NCI-H446 (cell line): ENCODE measurements at regions not wholly inside any gene's neighbourhood (a gene's known extent, or its start where the extent isn't known, plus 50 kb on each side); places are given as distances from the start of the nearest gene placed in this dataset.

Experiments
- DNase-seq, 2 experiments: peaks; one replicate each; lab custom pipeline; 2025; lab: John Stamatoyannopoulos, UW

DNA sequence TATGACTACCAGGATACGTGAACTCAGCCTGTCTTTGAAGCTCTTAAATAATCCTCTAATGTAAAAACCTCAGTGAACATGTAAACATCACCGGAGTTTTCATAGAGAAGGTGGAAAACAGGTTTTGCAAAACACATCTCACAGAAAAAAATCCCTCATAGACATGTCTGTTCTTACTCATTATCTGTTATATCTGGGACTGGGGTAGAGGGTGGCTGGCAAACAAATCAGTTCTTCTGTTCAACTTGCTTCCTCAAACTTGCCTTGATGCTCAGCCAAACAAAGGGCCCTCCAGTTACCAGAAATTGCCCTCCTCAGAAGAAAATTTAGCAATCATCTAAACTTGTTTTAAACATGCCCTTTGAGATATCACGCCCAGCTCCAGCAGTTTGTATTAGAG lies 66.1 kb upstream of the CXADR start:
- no peak for DNase-seq

DNA sequence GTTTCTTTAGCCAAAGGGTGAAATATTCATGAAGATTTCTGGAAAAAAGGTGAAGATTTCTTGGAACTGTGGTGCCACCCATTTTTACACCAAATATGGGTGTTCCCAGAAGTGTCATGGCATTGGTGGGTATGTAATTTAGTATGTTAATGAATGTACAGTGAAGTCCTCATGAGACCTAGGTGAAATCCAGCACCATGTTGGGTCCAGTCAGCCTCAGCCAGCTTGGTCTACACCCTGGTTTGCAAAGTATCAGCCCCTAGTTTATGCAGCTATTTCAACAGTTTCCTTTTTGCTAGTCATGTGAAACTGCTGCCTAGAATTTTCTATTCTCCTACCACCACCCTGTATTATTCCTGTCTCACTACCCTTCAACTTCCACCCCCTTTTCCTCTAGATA lies 63.1 kb upstream of the CXADR start:
- no peak for DNase-seq

DNA sequence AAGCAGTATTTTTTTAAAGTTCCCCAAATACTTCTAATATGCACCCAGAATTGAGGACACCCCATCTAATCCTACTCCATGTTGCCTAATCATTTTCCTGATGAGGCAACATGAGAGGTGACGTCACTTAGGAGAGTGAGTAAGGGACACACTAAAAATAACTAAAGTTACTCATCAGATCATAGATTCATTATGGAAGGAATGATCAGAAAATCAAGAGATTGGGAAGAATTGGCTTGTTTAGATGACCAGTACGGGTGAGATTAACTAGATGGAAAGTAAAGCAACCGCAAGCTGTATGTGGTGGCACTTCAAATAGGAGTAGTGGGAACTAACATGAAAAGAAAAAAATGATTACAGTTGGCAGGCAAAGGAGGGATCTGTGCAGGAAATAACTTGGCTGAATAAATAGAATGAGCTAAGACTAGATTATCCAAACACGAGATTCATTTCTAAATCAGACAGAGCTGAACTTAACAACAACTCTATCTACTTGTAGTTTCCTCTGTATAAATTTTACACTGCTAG lies 61.4 kb upstream of the CXADR start:
- peak; percentile 44 to 56 for DNase-seq

DNA sequence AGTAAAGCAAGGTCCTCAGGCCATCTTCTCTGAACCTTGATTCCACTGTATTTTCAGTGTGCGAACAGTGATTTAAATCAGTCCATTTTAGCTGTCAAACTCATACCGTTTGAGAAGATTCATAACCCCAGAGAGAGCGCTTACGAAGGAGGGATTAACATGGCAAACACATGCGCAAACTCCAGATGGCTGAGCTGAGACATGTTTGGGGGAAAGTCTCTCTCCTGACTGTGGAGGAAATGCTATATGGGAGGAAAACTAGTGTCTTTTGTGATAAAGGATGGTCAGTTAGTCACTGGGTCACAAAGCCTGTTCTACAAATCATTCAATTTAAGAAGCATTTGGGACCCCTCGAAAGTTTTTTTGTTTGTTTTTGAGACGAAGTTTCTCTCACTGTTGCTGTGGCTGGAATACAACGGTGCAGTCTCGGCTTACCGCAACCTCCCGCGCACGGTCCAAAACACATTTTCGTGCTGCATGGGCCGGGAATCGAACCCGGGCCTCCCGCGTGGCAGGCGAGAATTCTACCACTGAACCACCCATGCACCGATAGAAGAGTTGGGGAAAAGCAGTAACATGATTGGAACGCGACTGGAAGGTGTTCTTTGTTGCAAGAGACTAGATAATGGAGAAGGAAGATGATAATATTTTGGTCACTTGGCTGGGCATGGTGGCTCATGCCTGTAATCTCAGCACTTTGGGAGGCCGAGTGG lies 58.4 kb upstream of the CXADR start:
- DNase-seq, result peak; percentile 73 to 74

DNA sequence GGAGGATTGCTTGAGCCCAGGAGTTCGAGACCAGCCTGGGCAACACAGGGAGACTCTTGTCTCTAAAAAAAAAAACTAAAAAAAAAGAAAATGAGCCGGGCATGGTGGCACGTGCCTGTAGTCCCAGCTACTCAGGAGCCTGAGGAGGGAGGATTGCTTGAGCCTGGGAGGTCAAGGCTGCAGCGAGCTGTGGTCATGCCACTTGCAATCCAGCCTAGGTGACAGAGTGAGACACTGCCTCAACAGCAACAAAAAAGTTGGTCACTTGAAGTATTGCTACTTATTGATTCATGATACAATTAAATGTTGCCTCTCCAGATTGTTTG lies 57.9 kb upstream of the CXADR start:
- no peak for DNase-seq

DNA sequence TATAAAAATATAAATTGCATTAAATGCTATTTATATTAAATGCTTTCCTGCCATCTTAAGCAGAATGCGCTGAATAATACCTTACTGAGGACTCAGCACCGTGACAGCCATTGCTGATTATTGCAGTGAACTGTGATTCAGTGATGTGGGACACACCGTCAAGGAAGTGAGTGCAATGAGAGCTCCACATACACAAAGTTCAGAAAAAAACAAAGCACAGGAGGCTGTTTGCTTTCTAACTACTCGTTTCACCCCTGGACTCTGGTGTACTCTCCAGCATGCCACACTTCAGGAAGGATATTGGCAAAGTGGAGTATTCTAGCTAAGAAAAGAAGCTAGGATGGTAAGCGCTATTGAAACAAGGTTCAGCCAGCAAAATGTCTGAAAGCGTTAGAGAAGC lies 57.4 kb upstream of the CXADR start:
- DNase-seq, result no peak

DNA sequence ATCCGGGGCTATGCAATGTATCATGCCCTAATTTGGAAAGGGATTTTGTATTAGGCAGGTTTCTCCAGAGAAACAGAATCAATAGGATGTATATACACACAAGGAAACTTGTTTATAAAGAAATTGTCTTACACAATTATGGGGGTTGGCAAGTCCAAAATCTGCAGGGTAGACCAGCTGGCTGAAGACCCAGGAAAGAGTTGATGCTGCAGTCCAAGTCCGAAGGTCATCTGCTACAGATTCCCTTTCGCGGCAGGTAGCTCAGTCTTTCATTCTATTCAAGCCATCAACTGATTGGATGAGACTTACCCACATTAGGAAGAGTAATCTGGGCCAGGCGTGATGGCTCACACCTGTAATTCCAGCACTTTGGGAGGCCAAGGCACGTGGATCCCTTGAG lies 54.6 kb upstream of the CXADR start:
- DNase-seq, result no peak

DNA sequence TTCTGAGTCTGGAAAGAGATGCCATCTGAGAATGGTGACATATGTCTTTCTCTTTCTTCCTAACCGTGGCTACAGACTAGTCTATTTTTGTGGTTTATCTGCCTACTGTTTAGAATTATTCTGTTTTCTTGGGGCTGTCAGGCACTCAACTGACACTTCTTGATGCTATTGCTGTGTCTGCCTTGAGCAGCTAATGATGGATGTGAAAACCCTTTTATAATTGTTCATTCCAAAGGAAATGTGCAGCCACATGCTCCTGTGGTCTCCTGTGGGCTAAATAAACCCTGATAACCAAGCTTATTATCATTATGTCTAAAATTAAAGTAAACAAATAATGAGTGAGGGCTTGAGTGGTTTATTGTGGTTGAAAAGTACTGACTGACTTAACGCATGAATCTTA lies 52.7 kb upstream of the CXADR start:
- DNase-seq, result peak; percentile 57 to 62

DNA sequence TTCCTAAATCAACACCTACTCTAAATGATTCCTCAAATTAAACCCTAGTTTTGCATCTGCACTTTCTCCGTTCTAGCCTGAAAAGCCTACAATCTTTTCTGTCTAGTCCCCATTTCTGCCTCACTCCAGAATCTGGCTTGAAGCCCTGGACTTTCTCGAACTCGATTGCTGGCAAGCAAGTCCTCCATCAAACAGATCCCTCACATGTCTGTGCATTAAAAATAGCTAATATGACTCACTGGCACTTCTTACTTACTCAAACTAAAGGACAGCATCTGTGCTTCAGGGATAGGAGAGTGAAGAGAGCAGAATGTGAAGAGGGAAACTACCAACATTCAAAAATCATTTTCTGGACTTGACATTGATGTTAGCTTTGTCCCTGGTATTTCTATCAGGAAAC lies 51.8 kb upstream of the CXADR start:
- peak; percentile 92 to 94 for DNase-seq

DNA sequence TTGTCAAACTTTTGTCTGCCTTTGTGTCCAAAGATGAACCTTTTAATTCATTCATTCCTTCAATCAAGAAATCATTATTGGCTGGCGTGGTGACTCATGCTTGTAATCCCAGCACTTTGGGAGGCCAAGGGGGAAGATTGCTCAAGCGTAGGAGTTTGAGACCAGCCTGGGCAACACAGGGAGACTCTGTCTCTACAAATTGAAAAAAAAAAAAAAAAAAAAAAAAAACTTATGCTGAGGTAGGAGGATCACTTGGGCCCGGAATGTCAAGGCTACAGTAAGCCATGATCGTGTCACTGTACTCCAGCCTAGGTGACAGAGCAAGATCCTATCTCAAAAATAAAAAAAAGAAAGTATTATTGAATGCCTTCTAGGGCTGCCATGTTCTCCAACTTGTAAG lies 51.3 kb upstream of the CXADR start:
- DNase-seq, result peak; percentile 54 to 73

DNA sequence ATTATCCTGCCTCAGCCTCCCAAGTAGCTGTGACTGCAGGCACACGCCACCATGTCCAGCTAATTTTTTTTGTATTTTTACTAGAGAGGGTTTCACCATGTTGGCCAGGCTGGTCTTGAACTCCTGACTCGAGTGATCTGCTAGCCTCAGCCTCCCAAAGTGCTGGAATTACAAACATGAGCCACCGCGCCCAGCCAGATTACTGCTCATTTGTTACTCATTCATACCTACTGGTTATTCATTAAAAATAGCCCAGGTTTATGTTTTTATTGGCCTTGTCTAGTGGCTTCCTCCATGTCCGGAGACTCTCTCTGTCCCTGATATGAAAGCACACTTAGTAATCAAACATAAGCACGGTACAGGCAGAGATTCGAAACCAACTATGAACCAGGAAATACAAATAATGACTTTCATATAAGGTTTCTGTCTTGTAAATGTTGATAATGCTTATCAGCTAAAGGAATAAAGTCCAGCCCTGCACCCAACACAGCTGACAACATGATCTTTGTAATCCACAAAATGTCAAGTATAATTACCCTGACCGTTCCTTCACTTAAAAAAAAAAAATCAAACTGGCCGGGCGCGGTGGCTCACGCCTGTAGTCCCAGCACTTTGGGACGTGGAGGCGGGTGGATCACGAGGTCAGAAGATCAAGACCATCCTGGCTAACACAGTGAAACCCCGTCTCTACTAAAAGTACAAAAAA lies 50.4 kb upstream of the CXADR start:
- DNase-seq, result no peak
